ENCODE measurements at regions not wholly inside any gene's neighbourhood (a gene's known extent, or its start where the extent isn't known, plus 50 kb on each side); places are given as distances from the start of the nearest gene placed in this dataset.
"Not testable (repeated sequence)": the region's sequence is repeated elsewhere in the genome, so short reads cannot be mapped to it uniquely, and the experiment has no call there.

DNA sequence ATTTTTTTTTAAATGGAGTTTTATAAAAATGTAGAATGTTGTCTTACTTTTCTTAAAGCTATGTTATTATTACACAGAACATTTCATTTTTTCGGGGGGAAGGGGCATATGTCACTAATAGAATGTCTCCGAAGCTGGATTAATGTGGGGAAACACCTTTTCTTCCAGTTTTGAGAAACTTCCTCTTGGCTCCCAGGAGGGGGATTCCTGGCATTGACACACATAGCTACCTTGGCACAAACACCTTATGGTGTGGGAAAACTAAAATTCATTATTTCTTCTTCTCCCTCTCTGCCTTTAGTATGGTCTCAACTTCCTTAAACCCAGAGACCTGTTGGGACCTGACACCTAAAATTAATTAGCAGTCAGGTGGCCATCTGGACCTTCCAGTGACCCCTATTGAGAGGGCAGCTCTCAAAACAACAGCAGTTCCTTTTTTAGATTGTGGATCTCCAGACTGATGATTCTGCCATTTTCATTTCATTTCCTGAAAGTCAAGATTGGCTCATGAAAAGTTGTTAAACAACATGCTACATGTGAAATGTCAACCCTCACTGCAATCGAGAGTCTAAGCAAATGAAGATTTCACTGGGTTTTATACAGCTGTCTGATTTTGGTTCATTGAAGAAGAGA is 70.1 kb upstream of the EDEM3 start:
- no peak for TF ChIP-seq CTCF (conservative IDR thresholded peaks at IDR 0.05)
- TF ChIP-seq ZFX (IDR thresholded peaks at IDR 0.05) = no peak
- no peak overlapping the region for H3K27ac ChIP-seq

DNA sequence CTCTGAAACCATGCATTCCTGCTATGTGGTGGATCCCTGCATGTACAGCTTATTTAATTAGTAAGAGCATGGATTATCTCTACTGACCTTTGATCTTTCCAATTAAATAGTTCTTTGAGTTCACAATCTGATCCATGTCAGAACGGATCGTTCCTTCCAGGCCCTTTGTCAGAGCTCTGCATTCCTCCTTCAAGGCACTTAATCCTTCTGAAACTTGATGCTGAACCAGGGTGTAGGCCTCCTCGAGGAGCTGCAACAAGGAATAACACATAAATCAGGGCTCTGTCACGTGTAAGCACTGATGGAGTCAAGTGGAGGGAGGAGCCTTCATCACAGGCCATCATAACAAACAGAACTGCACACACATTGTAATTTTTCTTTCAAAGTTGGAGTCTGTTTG is 68.4 kb upstream of the EDEM3 start:
- H3K27ac ChIP-seq = no peak overlapping the region
- TF ChIP-seq CTCF (conservative IDR thresholded peaks at IDR 0.05) = no peak
- TF ChIP-seq ZFX (IDR thresholded peaks at IDR 0.05) = no peak

DNA sequence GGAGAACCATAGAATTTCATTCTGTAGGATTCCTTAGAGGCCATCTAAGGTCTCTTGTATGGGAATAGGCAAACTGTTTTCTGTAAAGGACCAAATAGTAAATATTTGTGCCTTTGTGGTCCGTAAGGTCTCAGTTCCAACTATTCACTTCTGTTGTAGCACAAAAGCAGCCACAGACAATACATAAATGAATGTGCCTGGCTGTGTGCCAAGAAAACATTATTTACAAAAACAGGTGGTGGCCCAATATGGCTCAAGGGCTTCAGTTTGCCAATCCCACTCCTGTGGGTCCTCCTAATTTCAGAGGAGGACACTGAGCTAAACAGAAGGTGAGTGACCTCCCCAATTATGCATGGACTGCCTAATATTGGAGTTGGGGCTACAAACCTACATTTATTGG is 67.6 kb upstream of the EDEM3 start:
- no peak for TF ChIP-seq CTCF (conservative IDR thresholded peaks at IDR 0.05)
- TF ChIP-seq ZFX (IDR thresholded peaks at IDR 0.05) = no peak
- H3K27ac ChIP-seq = no peak overlapping the region

DNA sequence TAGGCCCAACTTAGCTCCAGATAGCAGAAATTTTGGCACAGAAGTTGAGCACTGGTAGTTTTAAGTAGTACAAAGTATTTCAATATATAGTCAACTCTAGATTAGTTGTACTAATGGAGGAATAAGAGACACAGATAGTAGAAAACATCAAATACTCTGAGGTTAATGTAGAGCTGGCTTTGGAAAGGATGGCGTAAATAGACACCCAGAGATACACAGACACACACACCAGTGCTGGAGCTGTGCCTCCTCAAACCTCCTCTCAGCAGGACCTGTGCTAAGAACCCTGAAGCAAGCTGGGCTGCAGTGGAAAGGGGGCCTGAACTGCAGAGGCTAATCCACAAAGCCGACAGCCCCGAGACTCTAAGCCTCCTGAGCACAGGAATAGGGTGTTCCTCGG is 67.0 kb upstream of the EDEM3 start:
- H3K27ac ChIP-seq = no peak overlapping the region
- TF ChIP-seq CTCF (conservative IDR thresholded peaks at IDR 0.05) (no peak), ZFX (IDR thresholded peaks at IDR 0.05) (no peak)

- no peak overlapping the region for H3K27ac ChIP-seq
- TF ChIP-seq ZFX (IDR thresholded peaks at IDR 0.05) (no peak), CTCF (conservative IDR thresholded peaks at IDR 0.05) (no peak)
These were observed 66.3 kb upstream of the EDEM3 start for GRCh38 chr1:184820956-184821355.

DNA sequence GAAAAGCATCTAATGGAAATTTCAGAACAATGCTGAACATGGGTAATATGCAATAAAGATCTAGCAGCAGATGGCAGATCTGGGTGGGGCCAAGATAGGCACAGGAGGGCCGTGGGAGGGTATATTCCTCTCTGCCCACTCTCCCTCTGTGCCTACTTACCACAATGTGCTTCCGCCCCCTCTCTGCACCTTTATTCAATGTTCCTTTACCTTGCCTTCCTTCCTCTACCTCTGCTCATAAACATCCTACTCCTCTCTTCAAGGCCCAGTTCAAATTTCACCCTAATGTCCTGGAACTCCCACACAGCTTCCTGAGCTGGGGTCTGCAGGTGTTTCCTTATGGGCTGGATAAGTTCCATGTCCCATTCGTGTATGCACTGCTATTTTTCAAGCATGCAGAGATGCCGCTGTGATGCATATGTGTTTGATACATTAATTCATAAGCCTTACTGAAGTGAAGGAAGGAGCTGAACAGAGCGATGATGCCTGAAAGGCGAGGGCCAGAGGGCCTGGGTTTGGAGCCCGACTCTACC is 65.6 kb upstream of the EDEM3 start:
- H3K27ac ChIP-seq = no peak overlapping the region
- TF ChIP-seq CTCF (conservative IDR thresholded peaks at IDR 0.05) (no peak), ZFX (IDR thresholded peaks at IDR 0.05) (no peak)

GRCh38 chr1:184818646-184819045 is 64.0 kb upstream of the EDEM3 start:
- H3K27ac ChIP-seq = no peak overlapping the region
- TF ChIP-seq CTCF (conservative IDR thresholded peaks at IDR 0.05) (no peak), ZFX (IDR thresholded peaks at IDR 0.05) (no peak)

DNA sequence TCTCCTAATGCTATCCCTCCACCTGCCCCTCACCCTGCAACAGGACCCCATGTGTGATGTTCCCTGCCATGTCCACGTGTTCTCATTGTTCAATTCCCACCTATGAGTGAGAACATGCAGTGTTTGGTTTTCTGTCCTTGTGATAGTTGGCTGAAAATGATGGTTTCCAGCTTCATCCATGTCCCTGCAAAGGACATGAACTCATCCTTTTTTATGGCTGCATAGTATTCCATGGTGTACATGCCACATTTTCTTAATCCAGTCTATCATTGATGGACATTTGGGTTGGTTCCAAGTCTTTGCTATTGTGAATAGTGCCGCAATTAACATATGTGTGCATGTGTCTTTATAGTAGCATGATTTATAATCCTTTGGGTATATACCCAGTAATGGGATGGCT is 62.3 kb upstream of the EDEM3 start:
- H3K27ac ChIP-seq = not testable (repeated sequence)
